NCI-H510A treated with DMSO at 0.1 percent for 48 hours (cell line): ENCODE measurements at regions not wholly inside any gene's neighbourhood (a gene's known extent, or its start where the extent isn't known, plus 50 kb on each side); places are given as distances from the start of the nearest gene placed in this dataset.
"Not testable (repeated sequence)": the region's sequence is repeated elsewhere in the genome, so short reads cannot be mapped to it uniquely, and the experiment has no call there.

Experiments used
- DNase-seq: peaks from one replicate; lab custom pipeline; 2025; lab: John Stamatoyannopoulos, UW

- DNase-seq, result no peak
Observed at GRCh38 chr12:30203981-30204380, 420.2 kb upstream of the TMTC1 start.

GRCh38 chr12:30202521-30203254, 418.9 kb upstream of the TMTC1 start:
- no peak for DNase-seq

DNA sequence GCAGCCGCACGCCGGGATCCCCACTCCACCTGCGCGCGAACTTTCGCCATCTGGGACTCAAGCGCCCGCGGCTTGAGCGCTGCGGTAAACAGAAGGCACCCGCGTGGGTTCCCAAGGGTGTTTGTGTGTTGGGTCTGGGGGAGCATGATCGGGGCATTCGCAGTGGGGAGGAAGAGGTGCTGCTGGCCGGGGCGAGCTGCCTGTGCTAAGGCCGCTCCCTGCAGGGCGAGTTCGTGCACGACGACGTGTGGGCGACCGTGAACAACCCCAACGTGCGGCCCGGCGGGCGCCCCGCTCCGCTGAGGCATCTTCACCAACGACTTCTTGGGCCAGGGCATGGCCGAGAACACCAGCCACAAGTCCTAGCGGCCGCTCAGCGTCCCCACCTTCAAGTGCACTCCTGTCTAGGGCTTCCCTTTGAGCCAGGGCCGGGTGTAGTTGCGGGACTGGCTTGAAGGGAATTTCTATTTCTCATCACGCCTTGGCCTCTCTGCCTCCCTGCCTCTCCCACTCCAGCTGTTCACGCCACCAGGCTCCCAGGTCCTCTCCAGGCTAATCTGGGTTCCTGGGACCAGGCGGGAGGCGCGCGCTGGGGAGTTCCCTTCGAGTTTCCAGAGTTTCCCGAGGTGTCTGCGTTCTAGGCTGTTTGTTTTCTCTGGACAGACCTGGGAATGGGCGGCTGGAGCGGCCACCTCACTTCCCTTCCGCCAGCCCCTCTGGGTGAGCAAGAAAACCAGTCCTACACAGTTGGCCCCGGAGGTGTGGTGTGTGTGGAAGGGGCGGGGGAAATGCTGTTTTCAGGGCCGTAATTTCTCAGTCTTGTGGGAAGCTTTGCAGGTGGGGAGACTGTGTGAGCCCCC, 417.8 kb upstream of the TMTC1 start:
- DNase-seq, result no peak

DNA sequence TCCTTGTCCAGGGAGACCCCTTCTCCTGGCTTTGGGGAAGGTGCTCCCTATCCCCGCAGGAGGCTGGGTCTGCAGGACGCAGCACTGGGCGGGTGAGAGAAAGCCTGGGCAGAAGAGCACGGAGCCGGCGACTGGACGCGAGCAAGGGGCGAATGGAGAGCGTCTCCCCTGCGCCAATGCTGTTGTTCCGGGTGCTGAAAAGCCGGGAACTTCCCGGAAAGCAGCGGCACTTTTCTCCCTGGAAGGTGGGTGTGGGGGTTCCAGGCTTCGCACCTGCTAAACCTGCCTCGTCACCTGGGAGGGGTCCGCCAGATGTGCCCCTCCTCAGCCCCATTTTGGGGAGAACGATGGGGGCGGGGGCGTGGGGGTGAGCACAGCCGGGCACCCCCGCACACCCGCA, 417.1 kb upstream of the TMTC1 start:
- DNase-seq, result no peak

- DNase-seq, result no peak
Observed at GRCh38 chr12:30197392-30198057, 413.8 kb upstream of the TMTC1 start.

DNA sequence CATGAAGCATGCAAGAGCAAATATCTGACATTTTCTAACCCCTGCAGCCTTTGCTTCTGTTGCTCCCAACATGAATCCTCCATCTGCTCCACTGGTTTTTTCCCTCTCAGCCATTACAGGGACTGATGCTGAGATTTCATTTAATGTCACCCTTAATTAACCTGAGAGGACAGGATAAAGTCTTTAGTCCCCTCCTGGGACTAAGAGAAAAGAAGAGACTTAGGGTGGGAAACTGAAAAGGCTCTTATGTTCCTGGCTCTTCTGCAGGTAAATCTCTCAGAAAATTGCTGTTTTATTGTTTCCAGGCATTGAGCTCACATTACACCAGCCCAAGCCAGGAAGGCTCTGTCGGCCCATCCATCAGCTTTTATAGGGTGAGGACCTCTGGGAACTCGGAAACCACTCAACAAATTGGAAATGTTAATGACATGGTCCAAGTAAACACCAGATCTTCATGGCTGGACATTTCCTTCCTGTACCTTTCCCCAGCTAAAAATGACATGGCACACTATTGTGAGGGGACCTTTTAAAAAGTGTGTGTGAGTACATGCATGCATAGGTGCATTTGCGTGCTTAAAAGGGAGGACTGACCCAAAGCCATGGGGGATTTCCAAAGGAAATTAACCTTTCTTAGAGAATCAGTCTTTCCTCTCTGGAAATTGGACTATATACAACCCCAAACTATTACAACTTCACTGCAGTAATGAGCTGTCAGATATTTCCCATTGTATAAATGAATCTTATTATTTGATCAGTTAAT, 408.1 kb upstream of the TMTC1 start:
- no peak for DNase-seq

- DNase-seq, result no peak
Observed at GRCh38 chr12:30188602-30189326, 405.0 kb upstream of the TMTC1 start.

DNA sequence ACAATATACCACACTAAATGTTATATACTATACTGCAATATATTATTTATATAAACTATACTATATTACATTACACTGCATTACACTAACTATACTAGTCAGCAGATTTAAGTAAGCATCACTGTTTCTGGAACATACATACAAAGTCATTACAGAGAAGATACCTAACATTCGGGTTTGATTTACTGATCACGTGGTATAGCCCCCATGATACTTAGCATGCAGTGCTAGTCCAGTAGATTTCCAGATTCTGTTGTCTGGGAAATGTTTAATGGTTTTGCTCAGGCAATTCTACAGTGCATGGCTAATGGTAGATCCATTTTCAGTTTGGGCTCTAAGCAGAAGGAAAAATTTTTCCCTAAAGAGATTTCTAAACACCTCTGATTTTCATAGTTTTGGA, 403.7 kb upstream of the TMTC1 start:
- no peak for DNase-seq

DNA sequence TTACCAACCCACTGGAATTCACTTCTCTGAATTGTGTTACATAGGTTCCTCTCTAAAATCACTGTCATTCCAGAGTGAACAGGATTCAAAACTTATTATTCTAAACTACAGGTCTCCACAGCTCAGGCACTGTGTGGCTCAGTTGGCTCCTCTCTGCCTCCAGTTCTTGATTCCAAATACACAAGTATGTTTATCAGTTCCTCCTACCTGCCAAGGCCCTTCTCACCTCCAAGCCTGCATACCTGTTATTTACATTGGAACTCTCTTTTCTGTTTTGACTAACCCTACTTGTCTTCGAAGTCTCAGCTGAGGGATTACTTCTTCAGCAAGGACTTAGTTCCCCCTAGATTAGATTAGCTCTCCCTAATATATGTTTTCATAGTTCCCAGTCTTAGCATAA, 397.6 kb upstream of the TMTC1 start:
- no peak for DNase-seq

DNA sequence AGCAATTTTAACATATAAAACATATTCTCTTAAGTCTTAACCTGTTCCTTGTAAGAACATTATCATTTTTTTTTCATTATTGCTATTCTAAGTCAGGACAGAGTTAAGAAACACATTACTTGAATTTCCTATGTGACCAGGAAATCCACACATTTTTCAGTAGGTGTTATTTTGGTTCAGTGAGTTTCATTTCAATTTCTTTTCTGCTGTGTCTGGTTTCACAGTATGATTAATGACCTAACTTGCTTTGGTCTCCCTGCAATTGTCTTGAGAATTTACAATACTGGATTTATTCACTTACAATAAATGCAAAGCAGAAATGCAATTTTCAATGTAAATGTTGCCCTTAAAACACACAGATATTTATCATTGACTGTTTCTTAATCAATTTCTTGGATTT, 396.9 kb upstream of the TMTC1 start:
- no peak for DNase-seq

DNA sequence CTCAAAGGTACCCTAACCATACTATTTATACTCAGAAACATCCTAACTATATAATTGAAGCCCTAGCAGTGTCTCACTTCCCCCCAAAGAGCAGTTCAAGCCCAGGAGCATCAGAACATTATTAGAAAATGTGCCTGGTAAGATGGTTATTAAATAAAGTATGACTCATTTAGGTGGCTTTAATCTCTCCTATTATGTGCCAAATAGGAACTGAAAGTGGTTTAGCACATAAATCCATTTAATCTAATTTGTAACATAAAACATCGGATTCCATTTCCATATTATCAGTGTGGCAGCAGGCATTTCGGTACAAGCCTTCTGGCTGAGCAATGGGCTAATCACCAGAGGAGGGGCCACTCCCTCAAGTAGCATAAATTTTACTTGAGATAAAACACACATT, 395.2 kb upstream of the TMTC1 start:
- no peak for DNase-seq

GRCh38 chr12:30169839-30170591, 386.3 kb upstream of the TMTC1 start:
- no peak for DNase-seq

DNA sequence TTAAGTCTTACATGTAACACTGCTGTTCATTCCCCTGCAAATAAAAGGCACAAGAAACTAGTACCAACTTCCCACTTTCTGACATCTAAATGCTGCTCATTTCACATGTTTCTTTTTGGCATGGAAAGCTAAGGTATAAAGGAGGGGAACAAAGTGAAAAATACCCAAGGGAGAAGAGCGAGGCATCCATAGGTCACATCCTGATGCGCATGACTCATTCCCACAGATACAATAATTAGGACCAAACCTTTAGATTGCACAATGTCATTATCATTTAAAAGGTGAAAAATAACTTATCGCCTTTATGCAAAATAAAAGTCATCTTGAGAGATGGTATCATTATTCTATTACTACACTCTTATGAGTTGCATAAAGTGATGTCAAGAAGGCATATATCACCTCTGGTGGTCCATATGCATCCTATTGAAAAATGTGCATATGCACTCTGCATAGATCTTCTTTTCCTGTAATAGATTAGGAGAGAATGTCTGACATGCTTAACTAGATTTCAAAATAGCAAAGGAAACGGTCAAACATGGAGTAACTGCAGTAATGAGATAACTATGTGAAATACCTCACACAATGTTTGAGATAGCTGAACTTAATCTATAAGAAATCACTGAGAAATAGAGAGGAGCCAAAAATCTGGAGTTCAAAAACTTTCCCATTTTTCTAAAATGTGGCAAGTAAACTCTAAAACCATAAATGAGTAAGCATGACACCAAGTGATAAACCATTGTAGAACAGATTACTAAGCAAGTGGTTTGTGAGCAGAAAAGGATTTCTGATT, 382.5 kb upstream of the TMTC1 start:
- no peak for DNase-seq

DNA sequence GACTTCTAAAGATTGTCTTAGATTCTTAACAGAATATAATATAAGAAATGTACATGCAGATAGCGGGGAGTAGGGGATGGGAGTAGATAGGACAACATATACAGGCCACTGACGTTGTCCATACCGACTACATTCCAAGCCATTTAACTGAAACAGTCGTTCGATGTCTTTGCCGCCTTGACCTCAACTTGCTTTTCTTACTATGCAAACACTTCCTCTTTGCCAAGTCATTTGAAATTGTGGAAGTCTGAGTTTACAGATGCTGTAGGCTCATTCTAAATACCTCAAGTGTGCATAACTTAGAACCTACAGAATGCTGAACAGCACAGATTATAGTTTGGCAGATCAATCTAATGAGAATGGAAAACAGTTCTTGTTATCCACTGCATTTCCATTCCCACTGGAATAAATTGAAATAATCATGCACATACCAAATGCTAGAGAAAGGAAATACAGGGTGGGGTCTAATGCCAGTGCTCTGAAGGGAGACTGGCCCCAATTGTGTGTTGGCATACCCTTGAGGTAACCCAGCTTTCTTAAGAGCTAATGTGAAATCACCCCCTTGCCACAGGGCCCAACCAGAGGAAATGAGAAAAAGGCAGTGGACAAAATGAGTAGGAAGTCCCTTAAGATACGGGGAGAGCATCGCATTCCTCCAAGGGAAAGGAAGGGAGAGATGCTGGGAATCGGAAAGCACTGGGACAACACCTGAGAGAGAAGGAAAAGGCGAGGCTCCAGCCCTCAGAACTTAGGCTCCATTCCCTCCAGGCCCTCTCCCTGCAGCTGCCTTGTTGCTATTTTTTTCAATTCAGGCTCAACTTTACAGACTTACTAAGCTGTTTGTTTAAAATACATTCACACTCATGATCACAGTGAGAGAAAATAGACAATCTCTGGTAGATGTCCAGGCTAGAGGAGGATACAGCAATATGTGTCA, 380.9 kb upstream of the TMTC1 start:
- DNase-seq, result no peak

GRCh38 chr12:30156833-30157232, 373.1 kb upstream of the TMTC1 start:
- DNase-seq, result not testable (repeated sequence)

DNA sequence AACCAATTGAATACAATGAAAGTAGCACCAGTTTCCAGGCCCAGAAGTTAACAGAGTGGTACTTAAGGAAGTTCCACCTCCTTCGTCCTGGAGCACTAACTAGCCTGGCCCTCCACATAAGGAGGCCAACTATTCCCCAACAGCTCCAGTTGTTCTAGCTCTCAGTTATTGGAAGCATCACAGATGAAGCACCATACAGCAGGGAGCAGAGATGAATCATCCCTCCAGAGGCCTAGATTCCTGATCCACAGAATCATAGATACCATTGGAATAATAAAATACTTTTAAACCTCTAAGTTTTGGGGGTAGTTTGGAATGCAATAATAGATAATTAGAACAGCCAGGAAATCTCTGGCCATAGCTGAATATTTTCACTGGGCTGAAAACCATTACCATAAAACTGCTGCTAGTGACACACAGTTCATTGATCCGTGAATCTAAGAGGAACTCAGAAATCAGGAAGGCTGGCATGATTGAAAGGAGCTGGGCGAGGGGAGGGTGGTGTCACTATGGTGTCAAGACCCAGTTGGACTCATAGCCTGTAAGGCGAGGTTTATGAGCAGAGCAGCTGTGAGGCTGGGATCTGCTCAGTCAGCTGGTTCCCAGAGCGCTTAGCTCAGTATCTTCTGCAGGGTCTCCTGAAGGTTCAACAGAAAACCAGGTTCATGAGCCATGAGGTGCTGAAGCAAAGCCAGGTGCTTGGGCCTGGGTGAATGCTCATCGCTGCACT, 371.4 kb upstream of the TMTC1 start:
- no peak for DNase-seq

- DNase-seq, result no peak
Observed at GRCh38 chr12:30153981-30154380, 370.2 kb upstream of the TMTC1 start.

- DNase-seq, result peak; percentile 67
Observed at GRCh38 chr12:30152705-30153104, 369.0 kb upstream of the TMTC1 start.
